ENCODE measurements at regions not wholly inside any gene's neighbourhood (a gene's known extent, or its start where the extent isn't known, plus 50 kb on each side); places are given as distances from the start of the nearest gene placed in this dataset.

DNA sequence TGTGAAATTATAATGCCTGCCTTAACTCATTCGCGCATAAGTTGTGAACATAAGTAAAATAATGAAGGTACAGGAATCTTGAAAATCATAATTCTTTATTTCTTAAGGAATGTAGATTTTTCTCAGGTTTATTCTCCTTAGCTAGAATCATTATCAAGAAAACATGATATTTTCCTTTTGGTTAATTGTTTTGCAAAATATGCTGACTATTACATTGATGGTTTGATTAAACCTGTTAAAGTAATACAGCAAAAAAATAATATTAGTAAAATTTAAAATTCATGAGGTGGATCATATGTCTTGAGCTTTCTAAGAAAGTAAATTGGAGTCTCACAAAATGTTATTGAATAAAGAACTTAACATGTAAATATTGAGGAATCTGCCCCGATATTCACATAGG lies 178.7 kb upstream of the TRAM1L1 start:
- DNase-seq (ENCODE audit: low read depth, low spot score), result no peak
- Histone ChIP-seq H3K27ac (ENCODE audit: low read depth, low read length) (no peak overlapping the region), H3K9me3 (ENCODE audit: control insufficient read depth, insufficient read depth, low read length) (no peaks in the 10 kb centered on the region), H3K27me3 (ENCODE audit: control insufficient read depth, insufficient read depth, low read length) (no peaks in the 10 kb centered on the region), H3K4me3 (ENCODE audit: low read depth, low read length) (no peak overlapping the region)
- ChIA-PET CTCF (no interaction called here), POLR2A (no interaction called here)
- TF ChIP-seq, protein P1, sequence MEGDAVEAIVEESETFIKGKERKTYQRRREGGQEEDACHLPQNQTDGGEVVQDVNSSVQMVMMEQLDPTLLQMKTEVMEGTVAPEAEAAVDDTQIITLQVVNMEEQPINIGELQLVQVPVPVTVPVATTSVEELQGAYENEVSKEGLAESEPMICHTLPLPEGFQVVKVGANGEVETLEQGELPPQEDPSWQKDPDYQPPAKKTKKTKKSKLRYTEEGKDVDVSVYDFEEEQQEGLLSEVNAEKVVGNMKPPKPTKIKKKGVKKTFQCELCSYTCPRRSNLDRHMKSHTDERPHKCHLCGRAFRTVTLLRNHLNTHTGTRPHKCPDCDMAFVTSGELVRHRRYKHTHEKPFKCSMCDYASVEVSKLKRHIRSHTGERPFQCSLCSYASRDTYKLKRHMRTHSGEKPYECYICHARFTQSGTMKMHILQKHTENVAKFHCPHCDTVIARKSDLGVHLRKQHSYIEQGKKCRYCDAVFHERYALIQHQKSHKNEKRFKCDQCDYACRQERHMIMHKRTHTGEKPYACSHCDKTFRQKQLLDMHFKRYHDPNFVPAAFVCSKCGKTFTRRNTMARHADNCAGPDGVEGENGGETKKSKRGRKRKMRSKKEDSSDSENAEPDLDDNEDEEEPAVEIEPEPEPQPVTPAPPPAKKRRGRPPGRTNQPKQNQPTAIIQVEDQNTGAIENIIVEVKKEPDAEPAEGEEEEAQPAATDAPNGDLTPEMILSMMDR (IDR thresholded peaks at IDR 0.05; ENCODE audit: low read depth, low read length), result no peak

DNA sequence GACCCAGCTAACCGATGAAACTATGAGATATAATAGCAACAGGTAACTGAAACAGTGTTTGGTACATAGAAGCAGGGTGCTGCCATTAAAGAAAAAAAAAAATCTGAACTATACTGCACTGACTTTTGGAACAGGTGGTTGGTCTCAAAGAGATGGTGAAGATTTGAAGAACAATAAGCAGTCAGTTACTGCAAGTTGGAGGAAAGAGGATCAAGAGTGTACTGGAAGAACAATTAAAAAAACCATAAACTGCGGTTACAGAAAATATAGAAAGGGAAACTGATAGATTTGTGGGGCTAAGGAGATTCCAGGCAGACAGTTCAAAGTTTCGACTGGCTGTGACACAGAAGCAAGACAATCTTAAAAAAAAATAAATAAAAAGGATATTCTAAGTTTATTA lies 181.9 kb upstream of the TRAM1L1 start:
- Histone ChIP-seq H3K27me3 (ENCODE audit: control insufficient read depth, insufficient read depth, low read length) (no peaks in the 10 kb centered on the region), H3K9me3 (ENCODE audit: control insufficient read depth, insufficient read depth, low read length) (no peaks in the 10 kb centered on the region), H3K4me3 (ENCODE audit: low read depth, low read length) (no peak overlapping the region), H3K27ac (ENCODE audit: low read depth, low read length) (no peak overlapping the region)
- no peak for DNase-seq (ENCODE audit: low read depth, low spot score)
- POLR2A ChIA-PET, result no interaction called here
- TF ChIP-seq, protein P1 (IDR thresholded peaks at IDR 0.05; ENCODE audit: low read depth, low read length), result no peak
- CTCF ChIA-PET, result no interaction called here

DNA sequence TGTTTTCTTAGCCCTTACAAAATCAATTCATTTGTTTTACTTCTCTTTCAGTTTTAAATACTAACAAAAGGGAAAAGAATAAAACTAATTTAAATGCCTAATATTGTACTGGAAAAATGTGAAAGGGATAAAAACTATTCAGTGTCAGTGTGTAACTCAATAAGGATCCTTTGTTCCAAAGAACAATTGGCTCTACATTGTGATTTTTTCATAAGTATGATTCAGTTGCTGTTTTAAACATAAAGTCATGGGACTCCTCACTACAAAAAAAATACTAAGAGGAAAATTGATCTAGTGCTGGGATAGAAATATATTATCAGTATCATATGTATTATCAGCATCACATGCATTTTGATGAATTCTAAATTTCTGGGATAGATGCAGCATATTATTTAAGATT lies 199.4 kb upstream of the TRAM1L1 start:
- CTCF ChIA-PET, result no interaction called here
- POLR2A ChIA-PET, result no interaction called here
- Histone ChIP-seq H3K27ac (ENCODE audit: low read depth, low read length) (no peak overlapping the region), H3K9me3 (ENCODE audit: control insufficient read depth, insufficient read depth, low read length) (no peaks in the 10 kb centered on the region), H3K4me3 (ENCODE audit: low read depth, low read length) (no peak overlapping the region), H3K27me3 (ENCODE audit: control insufficient read depth, insufficient read depth, low read length) (no peaks in the 10 kb centered on the region)
- TF ChIP-seq, protein P1 (IDR thresholded peaks at IDR 0.05; ENCODE audit: low read depth, low read length), result no peak
- DNase-seq (ENCODE audit: low read depth, low spot score), result no peak

DNA sequence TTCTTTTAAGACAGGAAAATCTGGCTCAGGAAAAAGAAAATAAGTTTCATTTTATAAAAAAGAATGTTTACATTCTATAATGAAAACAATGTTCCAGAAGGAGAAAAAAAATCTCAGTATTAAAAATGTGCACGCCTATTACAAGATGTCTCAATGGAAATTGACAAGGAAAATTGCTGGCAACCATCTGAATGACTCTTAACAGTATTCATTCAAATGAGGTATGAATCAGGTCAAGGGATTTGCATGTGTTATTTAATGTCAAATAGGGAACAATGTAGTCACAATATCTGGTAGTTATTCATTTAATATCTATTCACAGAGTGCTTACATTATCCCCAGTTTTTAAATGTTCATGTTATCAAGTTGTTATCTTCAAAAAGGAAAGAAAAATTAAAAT lies 208.4 kb upstream of the TRAM1L1 start:
- ChIA-PET POLR2A (no interaction called here), CTCF (no interaction called here)
- no peaks in the 10 kb centered on the region for H3K27me3 ChIP-seq (ENCODE audit: control insufficient read depth, insufficient read depth, low read length)
- H3K4me3 ChIP-seq (ENCODE audit: low read depth, low read length), result no peak overlapping the region
- no peaks in the 10 kb centered on the region for H3K9me3 ChIP-seq (ENCODE audit: control insufficient read depth, insufficient read depth, low read length)
- TF ChIP-seq, protein P1 (IDR thresholded peaks at IDR 0.05; ENCODE audit: low read depth, low read length), result no peak
- H3K27ac ChIP-seq (ENCODE audit: low read depth, low read length), result no peak overlapping the region
- no peak for DNase-seq (ENCODE audit: low read depth, low spot score)

DNA sequence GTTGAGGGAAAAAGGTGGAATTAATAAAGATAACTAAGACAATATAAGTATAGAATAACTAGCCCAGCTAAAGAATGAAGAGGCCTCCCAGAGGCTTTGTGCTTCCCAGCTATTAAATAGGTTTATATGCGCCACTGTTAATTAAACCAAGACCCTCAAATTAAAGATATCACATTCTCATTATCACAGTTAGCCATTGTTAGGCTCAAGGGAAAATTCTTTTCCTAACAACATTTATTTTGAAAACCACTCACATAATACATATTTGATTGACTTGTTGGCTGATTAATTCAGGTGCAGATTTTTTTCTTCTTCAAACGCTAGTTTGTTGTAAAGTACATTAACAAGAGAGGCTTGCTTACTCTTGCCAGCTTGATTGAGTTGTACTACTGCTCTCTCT lies 216.8 kb upstream of the TRAM1L1 start:
- POLR2A ChIA-PET, result no interaction called here
- no peak overlapping the region for H3K27ac ChIP-seq (ENCODE audit: low read depth, low read length)
- TF ChIP-seq, protein P1 (IDR thresholded peaks at IDR 0.05; ENCODE audit: low read depth, low read length), result no peak
- CTCF ChIA-PET, result no interaction called here
- no peaks in the 10 kb centered on the region for H3K9me3 ChIP-seq (ENCODE audit: control insufficient read depth, insufficient read depth, low read length)
- H3K4me3 ChIP-seq (ENCODE audit: low read depth, low read length), result no peak overlapping the region
- no peak for DNase-seq (ENCODE audit: low read depth, low spot score)
- no peaks in the 10 kb centered on the region for H3K27me3 ChIP-seq (ENCODE audit: control insufficient read depth, insufficient read depth, low read length)
